HG02642 (cell line): ENCODE measurements at regions not wholly inside any gene's neighbourhood (a gene's known extent, or its start where the extent isn't known, plus 50 kb on each side); places are given as distances from the start of the nearest gene placed in this dataset.
"Not testable (repeated sequence)": the region's sequence is repeated elsewhere in the genome, so short reads cannot be mapped to it uniquely, and the experiment has no call there.

Source experiments
- ATAC-seq: cut with Tn5 transposase; IDR thresholded peaks from one replicate; pipeline ENCODE4 v1.9.1; 2021; ENCODE audit warnings: mild to moderate bottlenecking; ENCODE audit not compliant: unreplicated experiment, poor library complexity

GRCh38 chr5:38151878-38152277 lies 106.5 kb upstream of the EGFLAM start:
- no peak for ATAC-seq

- no peak for ATAC-seq
Observed at GRCh38 chr5:38149815-38150195, 108.6 kb upstream of the EGFLAM start.

GRCh38 chr5:38148021-38148625 lies 110.2 kb upstream of the EGFLAM start:
- ATAC-seq, result no peak

- no peak for ATAC-seq
Observed at GRCh38 chr5:38143384-38143783, 115.0 kb upstream of the EGFLAM start.

- ATAC-seq, result no peak
Observed at GRCh38 chr5:38141665-38142064, 116.7 kb upstream of the EGFLAM start.

GRCh38 chr5:38138574-38138973 lies 119.8 kb upstream of the EGFLAM start:
- no peak for ATAC-seq

- no peak for ATAC-seq
Observed at GRCh38 chr5:38135486-38136039, 122.8 kb upstream of the EGFLAM start.

GRCh38 chr5:38134810-38135209 lies 123.5 kb upstream of the EGFLAM start:
- ATAC-seq, result no peak

- ATAC-seq, result not testable (repeated sequence)
Observed at GRCh38 chr5:38134294-38134693, 124.1 kb upstream of the EGFLAM start.

GRCh38 chr5:38131686-38132085 lies 126.7 kb upstream of the EGFLAM start:
- no peak for ATAC-seq

GRCh38 chr5:38124321-38124720 lies 134.0 kb upstream of the EGFLAM start:
- ATAC-seq, result no peak

- ATAC-seq, result no peak
Observed at GRCh38 chr5:38121420-38121819, 136.9 kb upstream of the EGFLAM start.

GRCh38 chr5:38119836-38120235 lies 138.5 kb upstream of the EGFLAM start:
- no peak for ATAC-seq

- no peak for ATAC-seq
Observed at GRCh38 chr5:38117784-38118479, 140.4 kb upstream of the EGFLAM start.

GRCh38 chr5:38115318-38115827 lies 143.0 kb upstream of the EGFLAM start:
- no peak for ATAC-seq

GRCh38 chr5:38113880-38114279 lies 144.5 kb upstream of the EGFLAM start:
- no peak for ATAC-seq

GRCh38 chr5:38113456-38113855 lies 144.9 kb upstream of the EGFLAM start:
- ATAC-seq, result no peak

- no peak for ATAC-seq
Observed at GRCh38 chr5:38112938-38113337, 145.4 kb upstream of the EGFLAM start.

- no peak for ATAC-seq
Observed at GRCh38 chr5:38110130-38110529, 148.2 kb upstream of the EGFLAM start.

- no peak for ATAC-seq
Observed at GRCh38 chr5:38107096-38107495, 151.3 kb upstream of the EGFLAM start.

- ATAC-seq, result no peak
Observed at GRCh38 chr5:38105801-38106200, 152.6 kb upstream of the EGFLAM start.

- no peak for ATAC-seq
Observed at GRCh38 chr5:38105231-38105570, 153.2 kb upstream of the EGFLAM start.
